ENCODE measurements at regions not wholly inside any gene's neighbourhood (a gene's known extent, or its start where the extent isn't known, plus 50 kb on each side); places are given as distances from the start of the nearest gene placed in this dataset.

GRCh38 chr1:67590329-67590728 is 94.7 kb upstream of the GADD45A start:
- Histone ChIP-seq H3K27ac (peak overlapping the region; percentile 78), H3K4me1 (peaks cover 49% of the 10 kb centered on the region), H3K27me3 (no peaks in the 10 kb centered on the region), H3K9me3 (no peaks in the 10 kb centered on the region), H3K4me3 (no peak overlapping the region), H3K36me3 (no peaks in the 10 kb centered on the region)
- TF ChIP-seq POLR2AphosphoS5 (IDR thresholded peaks at IDR 0.05) (no peak), EP300 (IDR thresholded peaks at IDR 0.05) (no peak), POLR2A (IDR thresholded peaks at IDR 0.05) (no peak)
- TF ChIP-seq, protein P1, sequence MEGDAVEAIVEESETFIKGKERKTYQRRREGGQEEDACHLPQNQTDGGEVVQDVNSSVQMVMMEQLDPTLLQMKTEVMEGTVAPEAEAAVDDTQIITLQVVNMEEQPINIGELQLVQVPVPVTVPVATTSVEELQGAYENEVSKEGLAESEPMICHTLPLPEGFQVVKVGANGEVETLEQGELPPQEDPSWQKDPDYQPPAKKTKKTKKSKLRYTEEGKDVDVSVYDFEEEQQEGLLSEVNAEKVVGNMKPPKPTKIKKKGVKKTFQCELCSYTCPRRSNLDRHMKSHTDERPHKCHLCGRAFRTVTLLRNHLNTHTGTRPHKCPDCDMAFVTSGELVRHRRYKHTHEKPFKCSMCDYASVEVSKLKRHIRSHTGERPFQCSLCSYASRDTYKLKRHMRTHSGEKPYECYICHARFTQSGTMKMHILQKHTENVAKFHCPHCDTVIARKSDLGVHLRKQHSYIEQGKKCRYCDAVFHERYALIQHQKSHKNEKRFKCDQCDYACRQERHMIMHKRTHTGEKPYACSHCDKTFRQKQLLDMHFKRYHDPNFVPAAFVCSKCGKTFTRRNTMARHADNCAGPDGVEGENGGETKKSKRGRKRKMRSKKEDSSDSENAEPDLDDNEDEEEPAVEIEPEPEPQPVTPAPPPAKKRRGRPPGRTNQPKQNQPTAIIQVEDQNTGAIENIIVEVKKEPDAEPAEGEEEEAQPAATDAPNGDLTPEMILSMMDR (IDR thresholded peaks at IDR 0.05) = no peak
- 46% methylated on average over 3 of the region's 3 CpGs for WGBS
- DNase-seq (ENCODE audit: low spot score in 2 of 2) = no peak

DNA sequence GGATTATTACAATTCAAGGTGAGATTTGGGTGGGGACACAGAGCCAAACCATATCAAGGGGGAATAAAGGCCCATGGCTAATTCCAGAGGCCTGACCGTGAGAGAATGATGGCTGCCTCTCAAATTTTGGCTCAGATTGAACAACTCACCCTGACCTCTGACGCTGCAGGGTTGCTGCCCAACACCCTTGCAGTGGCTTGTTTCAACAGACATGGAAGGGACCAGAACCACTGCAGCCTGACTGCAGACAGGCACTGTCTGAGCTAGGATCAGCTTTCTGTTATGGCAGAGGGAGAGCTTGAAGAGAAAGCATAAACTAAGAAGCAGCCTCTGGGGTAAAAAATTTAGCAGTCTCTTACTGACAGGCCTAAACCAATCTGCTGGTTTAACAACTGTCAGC is 90.2 kb upstream of the GADD45A start:
- Histone ChIP-seq H3K4me3 (no peak overlapping the region), H3K9me3 (no peaks in the 10 kb centered on the region), H3K27me3 (no peaks in the 10 kb centered on the region), H3K4me1 (peaks cover 12% of the 10 kb centered on the region), H3K36me3 (no peaks in the 10 kb centered on the region), H3K27ac (no peak overlapping the region)
- TF ChIP-seq, protein P1 (IDR thresholded peaks at IDR 0.05) = no peak
- TF ChIP-seq POLR2AphosphoS5 (IDR thresholded peaks at IDR 0.05) (no peak), EP300 (IDR thresholded peaks at IDR 0.05) (no peak), POLR2A (IDR thresholded peaks at IDR 0.05) (no peak)
- no peak for DNase-seq (ENCODE audit: low spot score in 2 of 2)
- WGBS = 76% methylated on average over 2 of the region's 2 CpGs

GRCh38 chr1:67596674-67597073 is 88.3 kb upstream of the GADD45A start:
- 73% methylated on average over 3 of the region's 3 CpGs for WGBS
- no peak overlapping the region for H3K27ac ChIP-seq
- no peaks in the 10 kb centered on the region for H3K4me1 ChIP-seq
- no peak for DNase-seq (ENCODE audit: low spot score in 2 of 2)
- no peaks in the 10 kb centered on the region for H3K36me3 ChIP-seq
- H3K27me3 ChIP-seq = no peaks in the 10 kb centered on the region
- no peak overlapping the region for H3K4me3 ChIP-seq
- TF ChIP-seq, protein P1 (IDR thresholded peaks at IDR 0.05) = no peak
- TF ChIP-seq EP300 (IDR thresholded peaks at IDR 0.05) = no peak
- TF ChIP-seq POLR2AphosphoS5 (IDR thresholded peaks at IDR 0.05) = no peak
- TF ChIP-seq POLR2A (IDR thresholded peaks at IDR 0.05) = no peak
- H3K9me3 ChIP-seq = no peaks in the 10 kb centered on the region

DNA sequence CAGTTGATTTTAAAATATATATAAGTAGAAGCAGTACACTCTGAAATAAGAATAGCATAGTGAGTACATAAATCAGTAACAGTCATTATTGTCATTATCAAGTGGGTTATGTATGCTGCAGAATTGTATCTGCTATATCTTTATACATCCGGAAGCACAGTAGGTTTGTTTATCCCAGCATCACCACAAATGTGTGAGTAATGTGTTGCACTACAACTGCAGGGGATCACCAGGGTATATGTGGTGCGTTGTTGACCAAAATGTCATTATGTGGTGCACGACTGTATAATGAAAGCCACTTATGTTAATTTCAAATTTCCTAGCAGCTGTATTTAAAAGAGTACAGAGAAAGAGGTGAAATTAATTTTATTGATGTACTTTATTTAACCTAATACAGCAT is 87.7 kb upstream of the GADD45A start:
- no peak for DNase-seq (ENCODE audit: low spot score in 2 of 2)
- no peak overlapping the region for H3K27ac ChIP-seq
- H3K4me1 ChIP-seq = no peaks in the 10 kb centered on the region
- no peaks in the 10 kb centered on the region for H3K27me3 ChIP-seq
- no peak for TF ChIP-seq EP300 (IDR thresholded peaks at IDR 0.05)
- no peak for TF ChIP-seq POLR2A (IDR thresholded peaks at IDR 0.05)
- TF ChIP-seq, protein P1 (IDR thresholded peaks at IDR 0.05) = no peak
- TF ChIP-seq POLR2AphosphoS5 (IDR thresholded peaks at IDR 0.05) = no peak
- no peaks in the 10 kb centered on the region for H3K36me3 ChIP-seq
- H3K4me3 ChIP-seq = no peak overlapping the region
- WGBS = 80% methylated on average over 3 of the region's 3 CpGs
- no peaks in the 10 kb centered on the region for H3K9me3 ChIP-seq

- H3K36me3 ChIP-seq = no peaks in the 10 kb centered on the region
- no peak overlapping the region for H3K4me3 ChIP-seq
- no peak for DNase-seq (ENCODE audit: low spot score in 2 of 2)
- H3K4me1 ChIP-seq = no peaks in the 10 kb centered on the region
- H3K27me3 ChIP-seq = no peaks in the 10 kb centered on the region
- H3K27ac ChIP-seq = no peak overlapping the region
- no peak for TF ChIP-seq POLR2AphosphoS5 (IDR thresholded peaks at IDR 0.05)
- TF ChIP-seq EP300 (IDR thresholded peaks at IDR 0.05) = no peak
- TF ChIP-seq, protein P1 (IDR thresholded peaks at IDR 0.05) = no peak
- no peak for TF ChIP-seq POLR2A (IDR thresholded peaks at IDR 0.05)
- no peaks in the 10 kb centered on the region for H3K9me3 ChIP-seq
- 44% methylated on average over 1 of the region's 1 CpG for WGBS
Observed at GRCh38 chr1:67599085-67599484, 85.9 kb upstream of the GADD45A start.
